ENCODE measurements at regions not wholly inside any gene's neighbourhood (a gene's known extent, or its start where the extent isn't known, plus 50 kb on each side); places are given as distances from the start of the nearest gene placed in this dataset.

GRCh38 chr4:170162416-170162815 lies 72.7 kb upstream of the AADAT start:
- TF ChIP-seq CTCF (IDR thresholded peaks at IDR 0.05) = no peak
- no peak for TF ChIP-seq ZFX (IDR thresholded peaks at IDR 0.05; ENCODE audit: borderline replicate concordance)
